GM12878 (cell line): ENCODE measurements at regions not wholly inside any gene's neighbourhood (a gene's known extent, or its start where the extent isn't known, plus 50 kb on each side); places are given as distances from the start of the nearest gene placed in this dataset.

Experiments used
- ATAC-seq: fragments of 200-7000 bp; cut with Tn5 transposase; 3 replicates; pipeline ENCODE4 v1.9.1; 2020; ENCODE audit warnings: mild to moderate bottlenecking, moderate library complexity
- BruUV-seq: library from RNA; stranded (reverse); fragments of 400-500 nt; replicated peaks from 2 replicates; lab custom pipeline; 2021; lab: Mats Ljungman, UMichigan
- CTCF ChIA-PET: fragments of 300-600 bp; sonication (Branson Sonifier 250); formaldehyde crosslinking; extraction: SDS; loops from one replicate; lab custom pipeline; 2021; ENCODE audit warnings: inconsistent platforms; lab: Yijun Ruan, JAX
- POLR2A ChIA-PET: fragments of 350-600 bp; formaldehyde crosslinking; extraction: SDS; loops from one replicate; lab custom pipeline; 2021; ENCODE audit warnings: inconsistent platforms; lab: Charles Lee
- RAD21 ChIA-PET: fragments of 300-600 bp; sonication (Branson Sonifier 250); formaldehyde crosslinking; loops from one replicate; lab custom pipeline; 2023; ENCODE audit warnings: antibody characterized with exemption; ENCODE audit not compliant: unreplicated experiment; lab: Charles Lee
- SMC1A ChIA-PET: fragments of 300-600 bp; sonication (Branson Sonifier 250); formaldehyde crosslinking; loops from one replicate; lab custom pipeline; 2023; ENCODE audit not compliant: unreplicated experiment, uncharacterized antibody; lab: Charles Lee
- DNase-seq: peaks from one replicate; pipeline ENCODE4 v3.0.0-alpha.2; 2011; ENCODE audit warnings: low read depth, low spot score
- FAIRE-seq: peaks from 3 replicates; lab custom pipeline; 2011; peaks lifted over from hg19 to GRCh38; lab: Jason Lieb, UNC
- H2AFZ ChIP-seq: 2 replicates; pipeline ENCODE4 v1.6.0; 2011; ENCODE audit warnings: low read depth, low read length, control low read depth; ENCODE audit not compliant: control insufficient read depth
- H3K27ac ChIP-seq: 2 replicates; pipeline ENCODE4 v1.5.1; 2011; ENCODE audit warnings: control low read depth; ENCODE audit not compliant: control insufficient read depth, insufficient read depth
- H3K27me3 ChIP-seq, 2 experiments: replicated peaks in 1 of 2; 2 replicates each; pipeline versions ENCODE4 v1.6.0 to v1.6.1; 2011; ENCODE audit warnings: low read length in 1 of 2; ENCODE audit not compliant: control insufficient read depth in 2 of 2, insufficient read depth in 2 of 2
- H3K36me3 ChIP-seq, 2 experiments: 2 replicates each; pipeline ENCODE4 v1.5.1; 2011; ENCODE audit warnings: low read length in 1 of 2; ENCODE audit not compliant: control insufficient read depth in 2 of 2, insufficient read depth in 2 of 2
- H3K4me1 ChIP-seq: 2 replicates; pipeline ENCODE4 v1.6.1; 2011; ENCODE audit warnings: mild to moderate bottlenecking, low read length, moderate library complexity, mixed read lengths; ENCODE audit not compliant: control insufficient read depth, insufficient read depth
- H3K4me2 ChIP-seq: 2 replicates; pipeline ENCODE4 v1.6.0; 2011; ENCODE audit warnings: control low read depth; ENCODE audit not compliant: control insufficient read depth, insufficient read depth
- H3K4me3 ChIP-seq: fragments of 200-600 bp; sonication (generic); 2 replicates; pipeline ENCODE4 v1.5.1; 2016
- H3K79me2 ChIP-seq: 2 replicates; pipeline ENCODE4 v1.6.0; 2011; ENCODE audit warnings: low read length; ENCODE audit not compliant: control insufficient read depth, insufficient read depth
- H3K9ac ChIP-seq: 2 replicates; pipeline ENCODE4 v1.8.0; 2011; ENCODE audit warnings: low read length, control low read depth, mixed read lengths; ENCODE audit not compliant: control insufficient read depth, insufficient read depth
- H3K9me3 ChIP-seq: replicated peaks from 3 replicates; pipeline ENCODE4 v1.5.1; 2011; ENCODE audit warnings: mild to moderate bottlenecking, low read length; ENCODE audit not compliant: control insufficient read depth, insufficient read depth
- H4K20me1 ChIP-seq: 2 replicates; pipeline ENCODE4 v1.6.0; 2011; ENCODE audit not compliant: control insufficient read depth, insufficient read depth
- DPF2 ChIP-seq: fragments of 450-650 bp; IDR thresholded peaks from 2 replicates; pipeline ENCODE4 v1.6.1; 2017; ENCODE audit warnings: mild to moderate bottlenecking
- JUND ChIP-seq: IDR thresholded peaks from 2 replicates; pipeline ENCODE4 v1.6.1; 2012; ENCODE audit warnings: low read depth, mild to moderate bottlenecking, low read length, improper control_type of control experiment, moderate library complexity
- MEF2A ChIP-seq: IDR thresholded peaks from 2 replicates; pipeline ENCODE4 v1.6.1; 2011; ENCODE audit warnings: low read depth, mild to moderate bottlenecking, low read length, moderate library complexity; ENCODE audit not compliant: insufficient read depth
- MYB ChIP-seq: fragments of 150-350 bp; IDR thresholded peaks from 2 replicates; pipeline ENCODE4 v1.6.1; 2014; ENCODE audit warnings: mild to moderate bottlenecking, low read depth, low read length, borderline replicate concordance
- TCF7 ChIP-seq: IDR thresholded peaks from 2 replicates; pipeline ENCODE4 v1.6.1; 2014; ENCODE audit warnings: antibody characterized with exemption, borderline replicate concordance
- WGBS: methylation state at CpG from one replicate; pipeline ENCODE4 v1.1.6; 2016; ENCODE audit warnings: low lambda C conversion rate; ENCODE audit not compliant: insufficient replicate concordance, insufficient coverage; ENCODE audit errors: missing lambda C conversion rate; 5-methylcytosine and 5-hydroxymethylcytosine counted together
- in situ Hi-C: fragments of 300-500 bp; cut with MboI; formaldehyde crosslinking; loops from 9 replicates; pipeline ENCODE4 v1.14.3; 2018; ENCODE audit warnings: mixed read lengths
- intact Hi-C: fragments of 100-400 bp; cut with micrococcal nuclease; formaldehyde crosslinking; loops from one replicate; pipeline ENCODE4 v1.14.2; 2022; ENCODE audit not compliant: unreplicated experiment
- TF ChIP-seq, protein P1 (sequence below): IDR thresholded peaks from 2 replicates; pipeline ENCODE4 v1.6.1; 2012; ENCODE audit warnings: low read length, inconsistent platforms
- TF ChIP-seq, protein P2 (sequence below): IDR thresholded peaks from 2 replicates; pipeline ENCODE4 v1.6.1; 2011; ENCODE audit warnings: low read depth, low read length, improper control_type of control experiment, borderline replicate concordance
- TF ChIP-seq, protein P3 (sequence below): IDR thresholded peaks from 2 replicates; pipeline ENCODE4 v1.6.1; 2012; ENCODE audit warnings: low read depth, low read length, improper control_type of control experiment
- TF ChIP-seq, protein P4 (sequence below): fragments of 450-650 bp; IDR thresholded peaks from 2 replicates; pipeline ENCODE4 v1.6.1; 2017; ENCODE audit warnings: mild to moderate bottlenecking, moderate library complexity
- TF ChIP-seq, protein P5 (sequence below): IDR thresholded peaks from 2 replicates; pipeline ENCODE4 v1.6.1; 2011; ENCODE audit warnings: mild to moderate bottlenecking, low read depth, low read length, moderate library complexity; ENCODE audit not compliant: insufficient replicate concordance

DNA sequence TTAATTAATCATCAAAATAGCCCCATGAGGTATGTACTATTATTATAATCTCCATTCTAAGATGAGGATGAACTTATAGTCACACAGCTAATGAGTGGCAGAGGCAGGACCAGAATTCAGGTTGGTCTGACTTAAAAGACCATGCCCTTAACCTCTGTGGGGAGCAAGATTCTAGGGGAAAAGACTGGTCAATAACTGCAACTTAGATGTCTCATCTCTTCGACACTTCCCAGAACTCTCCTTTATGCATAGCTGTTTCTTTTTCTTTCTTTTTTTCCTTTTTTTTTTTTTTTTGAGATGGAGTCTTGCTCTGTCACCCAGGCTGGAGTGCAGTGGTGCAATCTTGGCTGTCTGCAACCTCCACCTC is 66.3 kb upstream of the RTN4 start (continued):
- TF ChIP-seq MEF2A (no peak), TCF7 (no peak)
- TF ChIP-seq, protein P1, sequence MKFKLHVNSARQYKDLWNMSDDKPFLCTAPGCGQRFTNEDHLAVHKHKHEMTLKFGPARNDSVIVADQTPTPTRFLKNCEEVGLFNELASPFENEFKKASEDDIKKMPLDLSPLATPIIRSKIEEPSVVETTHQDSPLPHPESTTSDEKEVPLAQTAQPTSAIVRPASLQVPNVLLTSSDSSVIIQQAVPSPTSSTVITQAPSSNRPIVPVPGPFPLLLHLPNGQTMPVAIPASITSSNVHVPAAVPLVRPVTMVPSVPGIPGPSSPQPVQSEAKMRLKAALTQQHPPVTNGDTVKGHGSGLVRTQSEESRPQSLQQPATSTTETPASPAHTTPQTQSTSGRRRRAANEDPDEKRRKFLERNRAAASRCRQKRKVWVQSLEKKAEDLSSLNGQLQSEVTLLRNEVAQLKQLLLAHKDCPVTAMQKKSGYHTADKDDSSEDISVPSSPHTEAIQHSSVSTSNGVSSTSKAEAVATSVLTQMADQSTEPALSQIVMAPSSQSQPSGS = no peak

DNA sequence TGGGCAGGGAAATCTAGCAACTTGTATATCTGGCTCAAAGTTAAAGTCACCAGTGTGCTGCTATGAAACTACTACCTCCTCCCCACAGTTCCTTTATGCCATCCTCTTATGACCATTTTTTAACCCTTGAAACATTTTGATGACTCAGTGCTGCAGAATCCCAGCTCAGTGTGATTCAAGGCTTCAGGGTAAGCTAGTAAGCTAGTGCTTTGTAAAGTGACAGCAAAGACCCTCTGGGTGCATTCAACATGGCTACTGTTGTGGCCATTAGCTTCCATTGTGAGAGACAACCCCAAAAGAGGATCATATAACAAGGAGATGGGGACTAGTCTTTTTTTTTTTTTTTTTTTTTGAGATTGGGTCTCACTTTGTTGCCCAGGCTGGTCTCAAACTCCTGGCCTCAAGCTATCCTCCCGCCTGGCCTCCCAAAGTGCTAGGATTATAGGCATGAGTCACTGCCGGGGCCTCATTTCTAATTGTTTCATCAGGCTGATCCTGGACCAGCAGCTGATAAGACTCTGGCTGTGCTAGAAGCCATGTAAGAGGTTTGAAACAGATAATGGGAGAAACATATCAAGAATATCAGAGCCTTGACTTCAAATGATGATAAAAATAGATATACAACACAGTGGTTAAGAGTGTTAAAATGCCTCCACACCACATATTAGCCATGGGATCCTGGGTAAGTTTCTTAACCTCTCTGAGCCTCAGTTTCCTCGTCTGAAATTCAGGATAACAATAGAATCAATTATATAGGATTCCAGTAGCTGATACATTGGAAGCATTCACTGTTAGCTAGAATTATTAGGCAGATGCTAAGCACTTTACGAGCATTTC is 65.7 kb upstream of the RTN4 start:
- BruUV-seq = no TSS peak

More for the DNA sequence above, 65.7 kb upstream of the RTN4 start:
- no peaks in the 10 kb centered on the region for H3K27me3 ChIP-seq
- WGBS = 51% methylated on average over 4 of the region's 4 CpGs
- H2AFZ ChIP-seq = no peak overlapping the region
- FAIRE-seq (no peak), ATAC-seq (no peak)
- ChIA-PET SMC1A (interaction anchor here (0.6 to 2.2 kb wide), 7 partner anchors 13 to 53 kb away, joined by 3 to 8 read pairs (median 5); no protein-coding TSS in a partner anchor), CTCF (interaction anchor here (1.2 to 2.1 kb wide), 3 partner anchors 35 to 58 kb away, joined by 3 to 5 read pairs (median 5); no protein-coding TSS in a partner anchor), POLR2A (interaction anchor here (0.5 to 0.9 kb wide), 4 partner anchors 15 to 267 kb away, joined by 3 to 5 read pairs (median 3); no protein-coding TSS in a partner anchor)
- peaks cover 15% of the 10 kb centered on the region for H3K4me1 ChIP-seq
- in situ Hi-C loops = no loop called here
- no peak overlapping the region for H3K27ac ChIP-seq
- no peak overlapping the region for H3K4me3 ChIP-seq
- TF ChIP-seq, protein P2, sequence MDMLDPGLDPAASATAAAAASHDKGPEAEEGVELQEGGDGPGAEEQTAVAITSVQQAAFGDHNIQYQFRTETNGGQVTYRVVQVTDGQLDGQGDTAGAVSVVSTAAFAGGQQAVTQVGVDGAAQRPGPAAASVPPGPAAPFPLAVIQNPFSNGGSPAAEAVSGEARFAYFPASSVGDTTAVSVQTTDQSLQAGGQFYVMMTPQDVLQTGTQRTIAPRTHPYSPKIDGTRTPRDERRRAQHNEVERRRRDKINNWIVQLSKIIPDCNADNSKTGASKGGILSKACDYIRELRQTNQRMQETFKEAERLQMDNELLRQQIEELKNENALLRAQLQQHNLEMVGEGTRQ = no peak
- TF ChIP-seq JUND = no peak
- TF ChIP-seq, protein P3, sequence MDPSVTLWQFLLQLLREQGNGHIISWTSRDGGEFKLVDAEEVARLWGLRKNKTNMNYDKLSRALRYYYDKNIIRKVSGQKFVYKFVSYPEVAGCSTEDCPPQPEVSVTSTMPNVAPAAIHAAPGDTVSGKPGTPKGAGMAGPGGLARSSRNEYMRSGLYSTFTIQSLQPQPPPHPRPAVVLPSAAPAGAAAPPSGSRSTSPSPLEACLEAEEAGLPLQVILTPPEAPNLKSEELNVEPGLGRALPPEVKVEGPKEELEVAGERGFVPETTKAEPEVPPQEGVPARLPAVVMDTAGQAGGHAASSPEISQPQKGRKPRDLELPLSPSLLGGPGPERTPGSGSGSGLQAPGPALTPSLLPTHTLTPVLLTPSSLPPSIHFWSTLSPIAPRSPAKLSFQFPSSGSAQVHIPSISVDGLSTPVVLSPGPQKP = no peak
- TF ChIP-seq DPF2 = no peak
- TF ChIP-seq, protein P4, sequence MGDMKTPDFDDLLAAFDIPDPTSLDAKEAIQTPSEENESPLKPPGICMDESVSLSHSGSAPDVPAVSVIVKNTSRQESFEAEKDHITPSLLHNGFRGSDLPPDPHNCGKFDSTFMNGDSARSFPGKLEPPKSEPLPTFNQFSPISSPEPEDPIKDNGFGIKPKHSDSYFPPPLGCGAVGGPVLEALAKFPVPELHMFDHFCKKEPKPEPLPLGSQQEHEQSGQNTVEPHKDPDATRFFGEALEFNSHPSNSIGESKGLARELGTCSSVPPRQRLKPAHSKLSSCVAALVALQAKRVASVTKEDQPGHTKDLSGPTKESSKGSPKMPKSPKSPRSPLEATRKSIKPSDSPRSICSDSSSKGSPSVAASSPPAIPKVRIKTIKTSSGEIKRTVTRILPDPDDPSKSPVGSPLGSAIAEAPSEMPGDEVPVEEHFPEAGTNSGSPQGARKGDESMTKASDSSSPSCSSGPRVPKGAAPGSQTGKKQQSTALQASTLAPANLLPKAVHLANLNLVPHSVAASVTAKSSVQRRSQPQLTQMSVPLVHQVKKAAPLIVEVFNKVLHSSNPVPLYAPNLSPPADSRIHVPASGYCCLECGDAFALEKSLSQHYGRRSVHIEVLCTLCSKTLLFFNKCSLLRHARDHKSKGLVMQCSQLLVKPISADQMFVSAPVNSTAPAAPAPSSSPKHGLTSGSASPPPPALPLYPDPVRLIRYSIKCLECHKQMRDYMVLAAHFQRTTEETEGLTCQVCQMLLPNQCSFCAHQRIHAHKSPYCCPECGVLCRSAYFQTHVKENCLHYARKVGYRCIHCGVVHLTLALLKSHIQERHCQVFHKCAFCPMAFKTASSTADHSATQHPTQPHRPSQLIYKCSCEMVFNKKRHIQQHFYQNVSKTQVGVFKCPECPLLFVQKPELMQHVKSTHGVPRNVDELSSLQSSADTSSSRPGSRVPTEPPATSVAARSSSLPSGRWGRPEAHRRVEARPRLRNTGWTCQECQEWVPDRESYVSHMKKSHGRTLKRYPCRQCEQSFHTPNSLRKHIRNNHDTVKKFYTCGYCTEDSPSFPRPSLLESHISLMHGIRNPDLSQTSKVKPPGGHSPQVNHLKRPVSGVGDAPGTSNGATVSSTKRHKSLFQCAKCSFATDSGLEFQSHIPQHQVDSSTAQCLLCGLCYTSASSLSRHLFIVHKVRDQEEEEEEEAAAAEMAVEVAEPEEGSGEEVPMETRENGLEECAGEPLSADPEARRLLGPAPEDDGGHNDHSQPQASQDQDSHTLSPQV = no peak
- no peak for TF ChIP-seq MYB
- TF ChIP-seq, protein P5, sequence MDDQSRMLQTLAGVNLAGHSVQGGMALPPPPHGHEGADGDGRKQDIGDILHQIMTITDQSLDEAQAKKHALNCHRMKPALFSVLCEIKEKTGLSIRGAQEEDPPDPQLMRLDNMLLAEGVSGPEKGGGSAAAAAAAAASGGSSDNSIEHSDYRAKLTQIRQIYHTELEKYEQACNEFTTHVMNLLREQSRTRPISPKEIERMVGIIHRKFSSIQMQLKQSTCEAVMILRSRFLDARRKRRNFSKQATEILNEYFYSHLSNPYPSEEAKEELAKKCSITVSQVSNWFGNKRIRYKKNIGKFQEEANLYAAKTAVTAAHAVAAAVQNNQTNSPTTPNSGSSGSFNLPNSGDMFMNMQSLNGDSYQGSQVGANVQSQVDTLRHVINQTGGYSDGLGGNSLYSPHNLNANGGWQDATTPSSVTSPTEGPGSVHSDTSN = no peak
- TF ChIP-seq, all 136 proteins: peak for 0
- DNase-seq = no peak
- intact Hi-C loops = no loop called here
- no peaks in the 10 kb centered on the region for H3K9me3 ChIP-seq
- RAD21 ChIA-PET = no interaction called here
- H3K9ac ChIP-seq = no peak overlapping the region
- no peaks in the 10 kb centered on the region for H4K20me1 ChIP-seq
- H3K36me3 ChIP-seq = no peaks in the 10 kb centered on the region
- no peaks in the 10 kb centered on the region for H3K79me2 ChIP-seq
- no peak overlapping the region for H3K4me2 ChIP-seq
